Occipital lobe (tissue), 1 donor: ENCODE measurements at regions not wholly inside any gene's neighbourhood (a gene's known extent, or its start where the extent isn't known, plus 50 kb on each side); places are given as distances from the start of the nearest gene placed in this dataset.
"Not testable (repeated sequence)": the region's sequence is repeated elsewhere in the genome, so short reads cannot be mapped to it uniquely, and the experiment has no call there.

ENCODE experiments used
- DNase-seq: peaks from one replicate; lab custom pipeline; 2025; lab: John Stamatoyannopoulos, UW

DNA sequence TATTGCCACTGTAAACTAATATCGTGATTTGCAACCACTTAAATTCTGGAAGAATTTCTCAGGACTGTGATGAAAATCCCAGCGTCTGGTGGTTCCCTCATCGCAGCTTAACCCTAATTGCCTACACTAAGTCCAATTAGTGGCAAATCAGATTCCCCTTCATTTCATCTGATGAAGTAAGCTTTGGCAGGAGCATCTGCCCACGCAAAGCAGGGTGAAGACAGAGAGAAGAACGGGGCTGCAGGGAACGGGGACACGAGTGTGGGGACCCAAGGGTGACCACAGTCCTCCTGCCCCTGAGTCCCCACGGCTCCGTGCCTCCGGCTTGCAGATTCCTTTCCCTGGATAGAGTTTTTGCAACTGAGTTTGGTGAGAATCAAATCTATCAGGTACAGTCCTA lies 159.5 kb downstream of the LY86 start:
- DNase-seq = no peak

DNA sequence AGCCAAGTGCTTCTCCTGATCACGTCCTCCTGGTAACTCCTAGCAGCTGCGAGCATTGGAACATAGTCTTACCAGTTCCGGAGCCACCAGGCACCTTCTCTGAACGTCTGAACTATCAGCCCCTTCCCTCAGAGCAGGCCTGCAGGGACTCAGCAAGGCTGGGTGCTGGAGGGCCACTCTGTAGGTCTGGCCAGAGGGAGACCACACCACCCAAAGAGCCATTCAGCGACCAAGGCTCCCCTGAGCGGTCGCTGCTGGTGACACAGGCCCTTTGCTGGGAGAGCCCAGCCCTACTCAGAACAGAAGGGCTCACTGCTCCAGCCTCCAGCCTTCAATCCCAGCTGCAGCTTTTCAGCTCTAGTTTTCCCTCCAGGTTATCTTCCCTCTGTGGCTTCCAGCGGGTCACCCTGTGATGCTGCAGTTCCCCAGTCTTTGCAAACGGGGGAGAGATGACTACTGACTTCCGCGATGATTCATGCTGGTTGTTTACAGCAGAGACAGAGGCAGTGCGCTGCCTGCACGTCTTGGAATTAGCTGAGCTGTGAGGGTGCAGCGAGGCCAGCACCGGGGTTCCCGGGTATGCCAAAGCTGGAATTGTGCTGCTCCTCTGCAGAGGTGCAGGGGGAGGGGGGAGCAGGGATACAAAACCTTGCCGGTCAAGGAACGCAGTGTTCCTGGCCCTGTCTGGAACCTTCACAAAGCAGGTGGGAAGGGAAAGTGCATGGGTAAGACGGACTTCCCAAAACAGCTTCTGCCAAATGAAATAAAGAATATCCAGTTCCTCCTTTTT lies 161.4 kb downstream of the LY86 start:
- peak; percentile 68 for DNase-seq

GRCh38 chr6:6750594-6751265 lies 162.2 kb downstream of the LY86 start:
- no peak for DNase-seq

DNA sequence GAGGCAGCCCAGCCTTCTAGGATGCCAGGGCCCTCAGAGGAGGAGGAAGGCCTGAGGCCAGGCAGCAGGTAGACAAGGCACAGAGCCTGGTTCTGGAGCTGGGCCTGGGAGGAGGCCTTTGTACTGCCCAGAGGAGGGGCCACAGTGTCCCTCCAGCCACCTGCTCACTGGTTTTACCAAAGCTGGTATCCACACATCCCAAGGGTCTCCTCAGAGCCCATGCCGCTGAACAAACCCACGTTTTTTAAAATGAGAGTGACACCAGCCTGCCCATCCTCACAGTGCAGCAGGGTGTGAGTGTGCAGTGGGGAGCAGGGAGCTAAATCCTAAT lies 162.7 kb downstream of the LY86 start:
- DNase-seq = no peak

DNA sequence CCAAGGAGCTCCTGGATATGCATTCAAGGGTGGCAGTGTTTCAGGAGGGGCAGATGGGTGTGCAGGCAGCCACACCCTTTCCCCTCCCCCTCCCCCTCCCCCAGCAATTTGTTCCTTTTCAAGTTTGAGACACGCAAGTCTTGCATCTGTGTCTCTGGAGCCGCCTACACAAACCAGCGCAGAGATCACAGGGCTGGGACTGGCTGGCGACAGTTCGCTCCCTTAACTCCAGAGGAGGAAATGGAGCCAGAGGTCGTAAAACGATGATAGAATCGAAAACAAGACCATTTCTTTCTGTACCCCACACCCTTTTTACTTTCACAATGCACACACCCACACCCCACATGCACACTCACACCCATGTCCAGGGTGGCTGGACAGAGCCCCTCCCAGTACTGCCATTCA lies 163.1 kb downstream of the LY86 start:
- no peak for DNase-seq

DNA sequence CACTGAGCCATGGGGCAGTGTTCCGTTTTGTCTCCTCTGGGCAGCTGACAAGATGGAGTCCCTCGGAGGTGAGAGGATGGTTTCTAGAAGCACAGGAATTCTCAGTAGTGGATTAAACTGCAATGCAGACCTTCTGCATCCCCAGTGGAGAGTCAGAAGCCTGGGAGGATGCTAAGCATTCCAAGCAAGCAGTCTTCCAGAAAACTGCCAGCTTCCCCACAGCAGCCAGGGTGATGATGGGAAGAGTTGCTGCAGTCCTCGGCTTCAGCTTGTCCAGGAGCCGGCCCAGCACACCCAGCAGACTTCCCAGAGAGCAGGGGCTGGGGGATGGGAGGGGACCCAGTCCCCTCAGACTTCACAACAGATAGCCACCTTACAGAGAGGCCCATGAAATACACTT lies 163.6 kb downstream of the LY86 start:
- no peak for DNase-seq

GRCh38 chr6:6753301-6753700 lies 164.8 kb downstream of the LY86 start:
- DNase-seq = no peak

DNA sequence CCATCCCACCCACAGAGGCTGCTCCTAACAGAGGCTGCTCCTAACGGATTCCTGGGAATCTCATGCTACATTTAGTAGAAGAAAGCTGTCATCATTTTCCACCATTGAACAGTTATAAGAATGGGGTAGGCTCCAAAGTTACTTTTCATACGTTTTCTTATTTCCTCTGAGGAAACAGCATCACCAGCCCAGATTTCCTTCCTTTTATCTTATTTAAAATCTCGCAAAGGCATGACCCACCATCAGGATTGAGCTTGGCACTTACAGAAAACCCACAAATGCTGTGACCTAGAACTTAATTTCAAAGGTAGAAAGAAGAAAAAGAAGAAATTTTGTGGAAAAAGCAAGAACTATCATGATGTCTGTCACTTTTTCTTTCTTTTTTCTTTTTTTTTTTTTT lies 168.0 kb downstream of the LY86 start:
- DNase-seq = no peak

DNA sequence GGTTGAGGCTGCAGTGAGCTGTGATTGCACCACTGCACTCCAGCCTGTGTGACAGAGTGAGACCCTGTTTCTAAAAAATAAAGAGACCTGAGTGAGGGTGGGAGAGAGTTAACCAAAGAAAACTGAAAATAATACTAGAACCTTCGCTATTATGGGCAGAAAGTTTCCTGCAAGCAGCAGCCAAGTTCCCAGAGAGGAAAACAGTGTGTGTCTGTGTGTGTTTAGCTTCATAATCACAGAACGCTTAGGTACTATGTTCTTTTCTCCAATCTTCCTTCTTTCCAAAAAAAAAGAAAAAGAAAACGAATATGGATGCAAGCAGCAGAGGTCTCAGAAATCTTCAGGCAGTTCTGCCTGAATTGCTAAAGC lies 170.0 kb downstream of the LY86 start:
- no peak for DNase-seq

- DNase-seq = no peak
These were observed 170.6 kb downstream of the LY86 start for GRCh38 chr6:6758915-6759654.

- DNase-seq = no peak
These were observed 171.5 kb downstream of the LY86 start for GRCh38 chr6:6760002-6760401.

GRCh38 chr6:6762566-6762965 lies 174.0 kb downstream of the LY86 start:
- not testable (repeated sequence) for DNase-seq

DNA sequence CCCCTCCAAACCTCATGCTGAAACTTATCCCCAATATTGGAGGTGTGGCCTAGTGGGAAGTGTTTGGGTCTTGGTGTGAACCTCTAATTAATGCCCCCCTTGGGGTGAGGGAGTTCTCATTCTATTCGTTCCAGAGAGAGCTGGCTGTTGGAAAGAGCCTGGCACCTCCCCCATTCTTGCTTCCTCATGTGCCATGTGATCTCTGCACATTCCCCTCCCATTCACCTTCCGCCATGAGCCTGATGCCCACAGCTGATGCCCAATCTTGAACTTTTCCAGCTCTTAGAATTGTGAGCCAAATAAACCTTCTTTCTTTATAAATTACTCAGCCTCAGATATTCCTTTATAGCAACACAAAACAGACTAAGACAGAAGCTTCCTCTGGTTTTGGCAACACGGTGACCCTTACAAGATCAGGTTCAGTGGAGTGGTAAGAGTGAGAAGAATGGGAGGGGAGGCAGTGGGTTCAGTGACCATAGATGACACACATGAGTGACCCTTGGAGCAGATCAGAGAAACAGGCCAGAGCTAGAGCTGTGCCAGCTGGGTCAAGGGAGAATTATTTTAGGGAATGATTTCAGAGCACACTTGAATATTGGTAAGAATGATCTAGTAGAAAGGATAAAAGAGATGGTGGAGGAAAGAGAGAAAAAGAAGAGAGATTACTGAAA lies 176.4 kb downstream of the LY86 start:
- DNase-seq = no peak

GRCh38 chr6:6766230-6766905 lies 177.8 kb downstream of the LY86 start:
- DNase-seq = no peak

DNA sequence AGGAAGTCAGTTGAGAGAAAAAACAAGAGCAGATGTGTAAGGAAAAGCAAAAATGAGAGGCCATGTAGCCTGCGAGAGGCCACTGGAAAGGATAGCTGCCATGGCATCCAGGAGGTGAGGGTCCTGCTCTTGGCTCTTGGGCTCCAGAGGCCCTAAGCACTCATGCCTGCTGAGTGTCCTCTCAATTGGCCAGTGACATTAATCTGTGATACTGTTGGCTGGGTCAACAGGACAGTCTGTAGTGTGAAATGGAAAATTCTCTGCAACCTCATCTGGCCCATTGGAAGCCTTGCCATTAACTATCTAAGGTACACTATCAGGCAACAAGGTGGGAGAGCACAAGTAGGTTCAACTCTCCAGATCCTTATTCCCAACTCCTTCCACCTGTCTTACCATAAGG lies 180.9 kb downstream of the LY86 start:
- DNase-seq = no peak

- DNase-seq = no peak
These were observed 182.9 kb downstream of the LY86 start for GRCh38 chr6:6771224-6771945.

DNA sequence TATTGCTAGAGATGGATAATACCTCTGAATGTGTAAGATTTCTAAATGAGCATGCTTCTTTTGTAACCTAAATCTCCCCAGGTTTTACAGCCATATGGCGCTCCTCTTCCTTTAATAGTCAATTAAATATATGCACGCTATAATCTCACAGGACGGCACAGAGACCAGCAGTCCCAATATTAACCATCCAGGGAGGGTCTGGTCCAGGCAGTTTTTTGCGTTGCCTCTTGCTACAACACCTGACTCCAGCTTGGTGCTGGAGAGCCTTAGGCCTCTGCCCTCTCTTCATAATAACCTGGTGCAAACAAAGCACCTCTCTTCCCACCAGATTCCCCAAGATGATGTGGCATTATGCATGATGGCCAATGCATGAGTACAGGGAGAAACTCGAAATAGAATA lies 183.4 kb downstream of the LY86 start:
- DNase-seq = no peak

- no peak for DNase-seq
These were observed 184.2 kb downstream of the LY86 start for GRCh38 chr6:6772751-6773150.

DNA sequence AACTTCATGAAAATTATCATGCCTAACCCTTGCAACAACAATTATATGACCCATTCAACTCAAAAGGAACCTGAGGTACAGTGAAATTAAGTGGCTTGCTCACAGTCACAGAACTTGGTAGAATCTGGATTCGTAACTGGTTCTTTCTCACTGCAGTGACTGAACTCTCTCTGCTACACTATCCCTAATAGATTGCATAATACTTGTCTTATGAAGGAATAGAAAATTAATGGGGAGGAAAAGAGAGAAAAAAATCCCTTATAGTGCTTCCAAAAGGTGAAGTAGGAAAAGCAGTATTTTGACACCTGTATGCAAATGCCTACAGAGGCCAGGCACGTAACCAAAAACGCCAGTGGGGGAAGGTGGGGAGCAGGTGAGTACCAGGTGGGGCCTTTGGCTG lies 186.6 kb downstream of the LY86 start:
- no peak for DNase-seq

DNA sequence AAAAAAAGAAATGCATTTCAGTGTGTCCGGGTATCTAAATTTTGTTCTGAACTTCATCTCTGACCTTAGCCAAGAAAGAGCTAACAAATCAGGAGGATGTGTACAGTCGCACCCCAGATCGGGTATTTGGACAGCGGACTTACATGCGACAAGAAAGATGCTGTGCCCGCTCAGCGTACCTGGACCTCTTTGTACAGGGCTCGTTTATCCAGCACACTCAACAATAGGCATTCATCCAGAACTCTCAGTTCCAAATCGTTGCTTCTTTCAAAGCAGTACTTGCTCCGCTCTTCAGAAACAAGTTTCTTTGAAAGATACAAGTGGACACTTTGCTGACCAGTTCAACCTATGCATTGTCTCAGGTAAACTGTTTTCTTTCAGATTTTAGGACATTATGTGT lies 191.7 kb downstream of the LY86 start:
- no peak for DNase-seq
